ENCODE measurements at regions not wholly inside any gene's neighbourhood (a gene's known extent, or its start where the extent isn't known, plus 50 kb on each side); places are given as distances from the start of the nearest gene placed in this dataset.

GRCh38 chr14:41957459-41957858, 350.8 kb downstream of the LRFN5 start:
- DNase-seq (ENCODE audit: low spot score) = no peak
